SIG-M5 treated with dmso at 0.1 percent for 504 hours (cell line): ENCODE measurements at regions not wholly inside any gene's neighbourhood (a gene's known extent, or its start where the extent isn't known, plus 50 kb on each side); places are given as distances from the start of the nearest gene placed in this dataset.

ENCODE experiments used
- DNase-seq: peaks from one replicate; lab custom pipeline; 2025; ENCODE audit not compliant: unreplicated experiment; lab: John Stamatoyannopoulos, UW

GRCh38 chr9:120221844-120222243 is 358.1 kb downstream of the CDK5RAP2 start:
- no peak for DNase-seq

- DNase-seq: no peak
Measured at GRCh38 chr9:120214332-120214731, 365.6 kb downstream of the CDK5RAP2 start.

GRCh38 chr9:120212853-120213200 is 367.1 kb downstream of the CDK5RAP2 start:
- no peak for DNase-seq

- no peak for DNase-seq
Measured at GRCh38 chr9:120212153-120212852, 367.7 kb downstream of the CDK5RAP2 start.

- no peak for DNase-seq
Measured at GRCh38 chr9:120210274-120210673, 369.7 kb downstream of the CDK5RAP2 start.

GRCh38 chr9:120202856-120203654 is 376.9 kb downstream of the CDK5RAP2 start:
- DNase-seq: no peak

GRCh38 chr9:120198027-120198426 is 381.9 kb downstream of the CDK5RAP2 start:
- no peak for DNase-seq

GRCh38 chr9:120197605-120198004 is 382.4 kb downstream of the CDK5RAP2 start:
- DNase-seq: no peak

GRCh38 chr9:120191141-120191540 is 388.8 kb downstream of the CDK5RAP2 start:
- DNase-seq: no peak

GRCh38 chr9:120187758-120188157 is 392.2 kb downstream of the CDK5RAP2 start:
- no peak for DNase-seq

- DNase-seq: no peak
Measured at GRCh38 chr9:120186276-120186675, 393.7 kb downstream of the CDK5RAP2 start.

- DNase-seq: no peak
Measured at GRCh38 chr9:120184266-120184665, 395.7 kb downstream of the CDK5RAP2 start.

- DNase-seq: no peak
Measured at GRCh38 chr9:120183615-120184014, 396.4 kb downstream of the CDK5RAP2 start.

- no peak for DNase-seq
Measured at GRCh38 chr9:120182011-120182410, 398.0 kb downstream of the CDK5RAP2 start.

- no peak for DNase-seq
Measured at GRCh38 chr9:120177121-120177520, 402.8 kb downstream of the CDK5RAP2 start.

GRCh38 chr9:120175031-120175430 is 404.9 kb downstream of the CDK5RAP2 start:
- DNase-seq: no peak

- no peak for DNase-seq
Measured at GRCh38 chr9:120161776-120162175, 418.2 kb downstream of the CDK5RAP2 start.

- no peak for DNase-seq
Measured at GRCh38 chr9:120158221-120158620, 421.7 kb downstream of the CDK5RAP2 start.

- no peak for DNase-seq
Measured at GRCh38 chr9:120156376-120156775, 423.6 kb downstream of the CDK5RAP2 start.

- no peak for DNase-seq
Measured at GRCh38 chr9:120153258-120153657, 426.7 kb downstream of the CDK5RAP2 start.

GRCh38 chr9:120152295-120152694 is 427.7 kb downstream of the CDK5RAP2 start:
- DNase-seq: no peak

GRCh38 chr9:120151806-120152205 is 428.2 kb downstream of the CDK5RAP2 start:
- DNase-seq: no peak

- DNase-seq: no peak
Measured at GRCh38 chr9:120151149-120151548, 428.8 kb downstream of the CDK5RAP2 start.
